ENCODE measurements at regions not wholly inside any gene's neighbourhood (a gene's known extent, or its start where the extent isn't known, plus 50 kb on each side); places are given as distances from the start of the nearest gene placed in this dataset.

DNA sequence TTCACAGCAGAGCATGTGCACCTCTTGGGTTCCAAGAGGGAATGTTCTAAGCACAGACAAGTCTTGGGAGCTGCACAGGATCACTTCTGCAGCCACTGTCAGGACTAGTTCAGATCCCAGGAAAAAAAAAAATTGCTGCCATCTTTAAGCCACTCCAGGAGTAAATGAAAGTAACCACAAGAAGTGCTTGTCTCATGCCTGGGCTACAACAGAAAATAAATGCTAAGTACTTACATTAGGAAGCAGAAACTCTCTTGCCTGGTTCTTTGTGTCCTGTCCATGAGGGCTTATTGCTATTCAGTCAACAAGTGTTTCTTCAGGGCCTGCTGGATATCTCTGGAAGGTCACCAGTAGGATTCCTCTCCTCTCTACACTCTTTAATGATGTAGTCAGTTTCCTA is 176.1 kb downstream of the KTN1 start:
- no peak for ATAC-seq (ENCODE audit: low read depth)

More for the DNA sequence above, 176.1 kb downstream of the KTN1 start:
- Histone ChIP-seq H3K4me1 (ENCODE audit: control insufficient read depth, insufficient read depth, low read length) (peaks cover 7% of the 10 kb centered on the region), H3K4me2 (ENCODE audit: low read depth, low read length) (no peak overlapping the region), H4K5ac (ENCODE audit: low read depth, low read length) (no peak overlapping the region), H2BK5ac (ENCODE audit: low read depth, low read length, poor library complexity, severe bottlenecking) (no peak overlapping the region), H3K23ac (ENCODE audit: low read depth, low read length) (no peak overlapping the region), H4K8ac (ENCODE audit: low read depth in 2 of 2, low read length in 2 of 2) (no peak overlapping the region), H2BK15ac (ENCODE audit: low read depth, low read length) (no peak overlapping the region), H4K20me1 (ENCODE audit: insufficient read depth, low read length) (no peaks in the 10 kb centered on the region), H2AFZ (replicated peaks; ENCODE audit: low read length, poor library complexity) (no peak overlapping the region), H2BK20ac (ENCODE audit: low read depth, low read length) (no peak overlapping the region), H3K27ac (ENCODE audit: insufficient read depth, low read length) (no peak overlapping the region), H3K9me3 (ENCODE audit: control insufficient read depth, insufficient read depth, low read length) (no peaks in the 10 kb centered on the region), H3K9ac (ENCODE audit: low read depth, low read length) (no peak overlapping the region), H3K56ac (ENCODE audit: extremely low read depth, insufficient read depth, low read length) (no peak overlapping the region), H3K9me1 (ENCODE audit: insufficient read depth, low read length) (peaks cover 5% of the 10 kb centered on the region), H3K79me1 (ENCODE audit: low read depth in 1 of 2, low read length in 2 of 2) (no peaks in the 10 kb centered on the region), H2AK5ac (ENCODE audit: low read depth, low read length) (no peak overlapping the region), H2AK9ac (replicated peaks; ENCODE audit: low read depth, low read length, poor library complexity) (no peak overlapping the region), H3K18ac (ENCODE audit: low read depth, low read length) (no peak overlapping the region), H3K14ac (replicated peaks; ENCODE audit: low read depth, low read length) (no peak overlapping the region), H2BK120ac (ENCODE audit: low read depth, low read length) (no peak overlapping the region), H4K91ac (ENCODE audit: insufficient read depth, low read depth, low read length) (no peak overlapping the region), H3K4me3 (ENCODE audit: insufficient read depth, low read depth, low read length) (no peak overlapping the region), H3K36me3 (ENCODE audit: control insufficient read depth, insufficient read depth, low read length) (no peaks in the 10 kb centered on the region), H3K4ac (ENCODE audit: low read depth, low read length) (no peak overlapping the region), H3K27me3 (ENCODE audit: control insufficient read depth, insufficient read depth, low read length) (no peaks in the 10 kb centered on the region; the same call in 1 of the 2 replicates)
- dilution Hi-C loops (cut with HindIII; ENCODE audit: low sequenced_read_pairs, unreplicated experiment) = no loop called here
- in situ Hi-C loops (cut with MboI; ENCODE audit: low sequenced_read_pairs) = no loop called here
- CTCF ChIA-PET = interaction anchor here (0.6 kb wide), 1 partner anchor 425 kb away, joined by 3 read pairs; no protein-coding TSS in a partner anchor
- no TSS peak for BruUV-seq (replicated peaks)
- POLR2A ChIA-PET (ENCODE audit: unreplicated experiment) = no interaction called here
- intact Hi-C loops (cut with micrococcal nuclease) = no loop called here
- TF ChIP-seq, protein P1, sequence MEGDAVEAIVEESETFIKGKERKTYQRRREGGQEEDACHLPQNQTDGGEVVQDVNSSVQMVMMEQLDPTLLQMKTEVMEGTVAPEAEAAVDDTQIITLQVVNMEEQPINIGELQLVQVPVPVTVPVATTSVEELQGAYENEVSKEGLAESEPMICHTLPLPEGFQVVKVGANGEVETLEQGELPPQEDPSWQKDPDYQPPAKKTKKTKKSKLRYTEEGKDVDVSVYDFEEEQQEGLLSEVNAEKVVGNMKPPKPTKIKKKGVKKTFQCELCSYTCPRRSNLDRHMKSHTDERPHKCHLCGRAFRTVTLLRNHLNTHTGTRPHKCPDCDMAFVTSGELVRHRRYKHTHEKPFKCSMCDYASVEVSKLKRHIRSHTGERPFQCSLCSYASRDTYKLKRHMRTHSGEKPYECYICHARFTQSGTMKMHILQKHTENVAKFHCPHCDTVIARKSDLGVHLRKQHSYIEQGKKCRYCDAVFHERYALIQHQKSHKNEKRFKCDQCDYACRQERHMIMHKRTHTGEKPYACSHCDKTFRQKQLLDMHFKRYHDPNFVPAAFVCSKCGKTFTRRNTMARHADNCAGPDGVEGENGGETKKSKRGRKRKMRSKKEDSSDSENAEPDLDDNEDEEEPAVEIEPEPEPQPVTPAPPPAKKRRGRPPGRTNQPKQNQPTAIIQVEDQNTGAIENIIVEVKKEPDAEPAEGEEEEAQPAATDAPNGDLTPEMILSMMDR (conservative IDR thresholded peaks at IDR 0.05; ENCODE audit: low read depth, low read length) = no peak
- TF ChIP-seq USF2 (IDR thresholded peaks at IDR 0.05; ENCODE audit: low read depth, low read length) (no peak), MAZ (IDR thresholded peaks at IDR 0.05; ENCODE audit: borderline replicate concordance, low read depth, low read length) (no peak), CEBPB (IDR thresholded peaks at IDR 0.05; ENCODE audit: low read depth, low read length) (no peak), RCOR1 (IDR thresholded peaks at IDR 0.05; ENCODE audit: insufficient replicate concordance, low read length) (no peak), FOS (IDR thresholded peaks at IDR 0.05; ENCODE audit: low read depth, low read length) (no peak), ELK1 (IDR thresholded peaks at IDR 0.05; ENCODE audit: borderline replicate concordance, low read depth, low read length) (no peak), CHD1 (IDR thresholded peaks at IDR 0.05; ENCODE audit: low read depth, low read length) (no peak), BHLHE40 (IDR thresholded peaks at IDR 0.05; ENCODE audit: low read depth, low read length) (no peak), SMC3 (IDR thresholded peaks at IDR 0.05; ENCODE audit: low read depth, low read length) (no peak), MAFK (IDR thresholded peaks at IDR 0.05; ENCODE audit: low read depth, low read length) (no peak), RAD21 (IDR thresholded peaks at IDR 0.05; ENCODE audit: low read length) (no peak), MXI1 (IDR thresholded peaks at IDR 0.05; ENCODE audit: borderline replicate concordance, low read depth, low read length) (no peak)
- no peak for DNase-seq
